MM.1S (cell line): ENCODE measurements at regions not wholly inside any gene's neighbourhood (a gene's known extent, or its start where the extent isn't known, plus 50 kb on each side); places are given as distances from the start of the nearest gene placed in this dataset.
"Not testable (repeated sequence)": the region's sequence is repeated elsewhere in the genome, so short reads cannot be mapped to it uniquely, and the experiment has no call there.

Experiments used
- DNase-seq: peaks from one replicate; pipeline ENCODE4 v3.0.0-alpha.2; 2015
- H2AFZ ChIP-seq: fragments of 300-600 bp; sonication (generic); 2 replicates; pipeline ENCODE4 v1.6.0; 2016; ENCODE audit warnings: antibody characterized with exemption, low read length
- H3F3A ChIP-seq: fragments of 300-600 bp; sonication (generic); 2 replicates; pipeline ENCODE4 v1.6.1; 2016; ENCODE audit warnings: mild to moderate bottlenecking, antibody characterized with exemption, low read length, moderate library complexity, mixed read lengths; ENCODE audit not compliant: insufficient read depth
- H3K27ac ChIP-seq: fragments of 300-600 bp; sonication (generic); 2 replicates; pipeline ENCODE4 v1.5.1; 2016; ENCODE audit warnings: mild to moderate bottlenecking, low read length
- H3K27me3 ChIP-seq: fragments of 300-600 bp; sonication (generic); replicated peaks from 2 replicates; pipeline ENCODE4 v1.6.0; 2016; ENCODE audit warnings: low read length; ENCODE audit not compliant: insufficient read depth
- H3K36me3 ChIP-seq: fragments of 300-600 bp; sonication (generic); replicated peaks from 2 replicates; pipeline ENCODE4 v1.6.1; 2016; ENCODE audit warnings: mild to moderate bottlenecking, low read length, mixed read lengths; ENCODE audit not compliant: insufficient read depth
- H3K4me1 ChIP-seq: fragments of 300-600 bp; sonication (generic); 2 replicates; pipeline ENCODE4 v1.6.1; 2016; ENCODE audit warnings: low read length, mixed read lengths
- H3K4me2 ChIP-seq: fragments of 300-600 bp; sonication (generic); 2 replicates; pipeline ENCODE4 v1.6.0; 2016; ENCODE audit warnings: low read depth, low read length
- H3K4me3 ChIP-seq: fragments of 300-600 bp; sonication (generic); 2 replicates; pipeline ENCODE4 v1.5.1; 2016; ENCODE audit warnings: low read length, mixed read lengths
- H3K79me2 ChIP-seq: fragments of 300-600 bp; sonication (generic); 2 replicates; pipeline ENCODE4 v1.6.1; 2016; ENCODE audit warnings: mixed run types, low read length, mixed read lengths
- H3K9ac ChIP-seq: fragments of 300-600 bp; sonication (generic); 2 replicates; pipeline ENCODE4 v1.6.1; 2016; ENCODE audit warnings: low read length, mixed read lengths
- H3K9me2 ChIP-seq: fragments of 300-600 bp; sonication (generic); replicated peaks from 2 replicates; pipeline ENCODE4 v1.6.1; 2016; ENCODE audit warnings: mild to moderate bottlenecking, low read length, mixed read lengths; ENCODE audit not compliant: insufficient read depth
- H3K9me3 ChIP-seq: fragments of 300-600 bp; sonication (generic); replicated peaks from 2 replicates; pipeline ENCODE4 v1.6.1; 2016; ENCODE audit warnings: mild to moderate bottlenecking, low read length, mixed read lengths; ENCODE audit not compliant: insufficient read depth
- H4K20me1 ChIP-seq: fragments of 300-600 bp; sonication (generic); 2 replicates; pipeline ENCODE4 v1.6.1; 2016; ENCODE audit warnings: mild to moderate bottlenecking, low read length, moderate library complexity, mixed read lengths; ENCODE audit not compliant: insufficient read depth
- EZH2 ChIP-seq: fragments of 300-600 bp; sonication (generic); optimal IDR thresholded peaks from 2 replicates; pipeline ENCODE3; 2017; ENCODE audit warnings: low read depth, mild to moderate bottlenecking, antibody characterized with exemption, low read length, mixed read lengths
- EZH2phosphoT487 ChIP-seq: fragments of 300-600 bp; sonication (generic); IDR thresholded peaks from 2 replicates; pipeline ENCODE4 v1.6.1; 2018; ENCODE audit warnings: antibody characterized with exemption, low read length
- TF ChIP-seq, protein P1 (sequence below): fragments of 300-600 bp; sonication (generic); IDR thresholded peaks from 2 replicates; pipeline ENCODE4 v1.5.1; 2016; ENCODE audit warnings: antibody characterized with exemption, low read length, mixed read lengths

DNA sequence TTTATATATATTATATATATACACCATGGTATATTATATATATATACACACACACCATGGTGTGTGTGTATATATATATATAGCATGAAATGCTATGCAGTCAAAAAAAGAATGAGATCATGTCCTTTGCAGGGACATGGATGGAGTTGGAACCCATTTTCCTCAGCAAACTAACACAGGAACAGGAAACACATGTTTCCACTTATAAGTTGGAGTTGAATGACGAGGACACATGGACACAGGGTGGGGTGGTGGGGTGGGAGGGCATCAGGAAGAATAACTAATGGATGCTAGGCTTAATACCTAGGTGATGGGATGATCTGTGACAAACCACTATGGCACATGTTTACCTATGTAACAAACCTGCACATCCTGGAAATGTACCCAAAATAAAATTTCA is 293.6 kb upstream of the NDST3 start:
- Histone ChIP-seq H3K9me3 (no peaks in the 10 kb centered on the region), H3K4me2 (no peak overlapping the region), H4K20me1 (no peaks in the 10 kb centered on the region), H3K4me1 (no peaks in the 10 kb centered on the region), H2AFZ (no peak overlapping the region), H3K27ac (no peak overlapping the region), H3K27me3 (no peaks in the 10 kb centered on the region), H3K79me2 (no peaks in the 10 kb centered on the region), H3K36me3 (no peaks in the 10 kb centered on the region), H3K4me3 (no peak overlapping the region), H3F3A (no peaks in the 10 kb centered on the region), H3K9ac (no peak overlapping the region), H3K9me2 (no peaks in the 10 kb centered on the region)
- no peak for DNase-seq
- TF ChIP-seq EZH2phosphoT487 (no peak), EZH2 (no peak)
- TF ChIP-seq, protein P1, sequence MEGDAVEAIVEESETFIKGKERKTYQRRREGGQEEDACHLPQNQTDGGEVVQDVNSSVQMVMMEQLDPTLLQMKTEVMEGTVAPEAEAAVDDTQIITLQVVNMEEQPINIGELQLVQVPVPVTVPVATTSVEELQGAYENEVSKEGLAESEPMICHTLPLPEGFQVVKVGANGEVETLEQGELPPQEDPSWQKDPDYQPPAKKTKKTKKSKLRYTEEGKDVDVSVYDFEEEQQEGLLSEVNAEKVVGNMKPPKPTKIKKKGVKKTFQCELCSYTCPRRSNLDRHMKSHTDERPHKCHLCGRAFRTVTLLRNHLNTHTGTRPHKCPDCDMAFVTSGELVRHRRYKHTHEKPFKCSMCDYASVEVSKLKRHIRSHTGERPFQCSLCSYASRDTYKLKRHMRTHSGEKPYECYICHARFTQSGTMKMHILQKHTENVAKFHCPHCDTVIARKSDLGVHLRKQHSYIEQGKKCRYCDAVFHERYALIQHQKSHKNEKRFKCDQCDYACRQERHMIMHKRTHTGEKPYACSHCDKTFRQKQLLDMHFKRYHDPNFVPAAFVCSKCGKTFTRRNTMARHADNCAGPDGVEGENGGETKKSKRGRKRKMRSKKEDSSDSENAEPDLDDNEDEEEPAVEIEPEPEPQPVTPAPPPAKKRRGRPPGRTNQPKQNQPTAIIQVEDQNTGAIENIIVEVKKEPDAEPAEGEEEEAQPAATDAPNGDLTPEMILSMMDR, result no peak

DNA sequence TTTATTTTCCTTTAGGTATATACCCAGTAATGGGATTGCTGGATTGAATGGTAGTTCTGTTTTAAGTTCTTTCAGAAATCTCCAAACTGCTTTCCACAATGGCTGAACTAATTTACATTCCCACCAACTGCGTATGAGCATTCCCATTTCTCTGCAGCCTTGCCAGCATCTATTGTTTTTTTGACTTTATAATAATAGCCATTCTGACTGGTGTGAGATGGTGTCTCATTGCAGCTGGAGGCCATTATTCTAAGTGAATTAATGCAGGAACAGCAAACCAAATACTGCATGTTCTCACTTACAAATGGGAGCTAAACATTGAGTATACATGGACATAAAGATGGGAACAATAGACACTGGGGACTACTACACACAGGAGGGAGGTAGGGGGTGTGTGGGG is 288.9 kb upstream of the NDST3 start:
- not testable (repeated sequence) for H3K4me2 ChIP-seq, H3K4me3 ChIP-seq, H3K36me3 ChIP-seq, H4K20me1 ChIP-seq, H3K4me1 ChIP-seq, H3K9me3 ChIP-seq, H3K27me3 ChIP-seq, H3K27ac ChIP-seq, DNase-seq, H3K79me2 ChIP-seq, H3K9me2 ChIP-seq, H3F3A ChIP-seq, H2AFZ ChIP-seq, H3K9ac ChIP-seq

DNA sequence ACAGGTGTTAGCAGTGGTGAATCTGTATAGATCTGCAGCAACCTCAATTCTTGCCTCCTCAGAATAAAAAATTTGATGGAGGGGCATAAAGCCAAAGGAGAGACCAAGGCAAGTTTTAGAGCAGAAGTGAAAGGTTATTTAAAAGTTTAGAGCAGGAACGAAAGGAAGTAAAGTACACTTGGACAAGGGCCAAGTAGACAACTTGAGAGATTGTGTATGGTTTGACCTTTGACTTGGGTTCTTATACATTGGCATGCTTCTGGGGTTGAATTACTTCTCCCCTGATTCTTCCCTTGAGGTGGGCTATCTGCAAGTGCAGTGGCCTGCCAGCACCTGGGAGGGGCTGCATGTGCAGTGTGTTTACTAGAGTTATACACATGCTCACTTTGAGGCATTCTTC is 278.8 kb upstream of the NDST3 start:
- no peak overlapping the region for H2AFZ ChIP-seq
- H3K27ac ChIP-seq, result no peak overlapping the region
- no peaks in the 10 kb centered on the region for H3K9me3 ChIP-seq
- H3K9me2 ChIP-seq, result no peaks in the 10 kb centered on the region
- H3K4me2 ChIP-seq, result no peak overlapping the region
- H3K4me1 ChIP-seq, result no peaks in the 10 kb centered on the region
- no peak for DNase-seq
- no peaks in the 10 kb centered on the region for H3K27me3 ChIP-seq
- H4K20me1 ChIP-seq, result no peaks in the 10 kb centered on the region
- TF ChIP-seq, protein P1, result no peak
- TF ChIP-seq EZH2 (no peak), EZH2phosphoT487 (no peak)
- H3K9ac ChIP-seq, result no peak overlapping the region
- H3K36me3 ChIP-seq, result no peaks in the 10 kb centered on the region
- no peaks in the 10 kb centered on the region for H3F3A ChIP-seq
- no peaks in the 10 kb centered on the region for H3K79me2 ChIP-seq
- no peak overlapping the region for H3K4me3 ChIP-seq

DNA sequence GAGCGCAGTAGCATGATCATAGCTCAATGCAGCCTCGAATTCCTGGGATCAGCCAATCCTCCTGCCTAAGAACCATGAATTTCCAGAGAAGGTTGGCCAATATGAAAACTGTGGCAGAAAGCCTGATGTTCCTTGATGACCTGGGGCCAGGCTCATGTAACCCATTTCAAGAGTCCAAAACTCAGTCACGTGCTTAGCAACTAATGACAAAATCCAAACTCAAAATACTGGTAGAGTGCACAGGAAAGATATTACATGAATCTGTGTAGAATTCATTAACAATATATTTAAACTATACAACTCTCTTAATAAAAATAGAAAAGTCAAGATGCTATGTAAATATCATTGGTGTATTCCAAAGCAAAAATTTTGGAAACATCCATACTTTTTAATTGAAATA is 265.7 kb upstream of the NDST3 start:
- no peak overlapping the region for H3K27ac ChIP-seq
- TF ChIP-seq EZH2phosphoT487 (no peak), EZH2 (no peak)
- TF ChIP-seq, protein P1, result no peak
- H3K9me3 ChIP-seq, result no peaks in the 10 kb centered on the region
- no peaks in the 10 kb centered on the region for H4K20me1 ChIP-seq
- no peak overlapping the region for H3K9ac ChIP-seq
- no peaks in the 10 kb centered on the region for H3K4me1 ChIP-seq
- H3K4me3 ChIP-seq, result no peak overlapping the region
- no peaks in the 10 kb centered on the region for H3K79me2 ChIP-seq
- H3K4me2 ChIP-seq, result no peak overlapping the region
- H3K36me3 ChIP-seq, result no peaks in the 10 kb centered on the region
- no peaks in the 10 kb centered on the region for H3F3A ChIP-seq
- H2AFZ ChIP-seq, result no peak overlapping the region
- H3K27me3 ChIP-seq, result no peaks in the 10 kb centered on the region
- H3K9me2 ChIP-seq, result no peaks in the 10 kb centered on the region
- no peak for DNase-seq
